Right lung (tissue), 2 donors: ENCODE measurements at regions not wholly inside any gene's neighbourhood (a gene's known extent, or its start where the extent isn't known, plus 50 kb on each side); places are given as distances from the start of the nearest gene placed in this dataset.
"Not testable (repeated sequence)": the region's sequence is repeated elsewhere in the genome, so short reads cannot be mapped to it uniquely, and the experiment has no call there.

Experiments
- DNase-seq, 2 donors: peaks; one replicate each; pipeline ENCODE4 v3.0.0-alpha.2; 2013

- no peak for DNase-seq
These were observed 127.8 kb upstream of the CCDC180 start for GRCh38 chr9:97179616-97180015.

DNA sequence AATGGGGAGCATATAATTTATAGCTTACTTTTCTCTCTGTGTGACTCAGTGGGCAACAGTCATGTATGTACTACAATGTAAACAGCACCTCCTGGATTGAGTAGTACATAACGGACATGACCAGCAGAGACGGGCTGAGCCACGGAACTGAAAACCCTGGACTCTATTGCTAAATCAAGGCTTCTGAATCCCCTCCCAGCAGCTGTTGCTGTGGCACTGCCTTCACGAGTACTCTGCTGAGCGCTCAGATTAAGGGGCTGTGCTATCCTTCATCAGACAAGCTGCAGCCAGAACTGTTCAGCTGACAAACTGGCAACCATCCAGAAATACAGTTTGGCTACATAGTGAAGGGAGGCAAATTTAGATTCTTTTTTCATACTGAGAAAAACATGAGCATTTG is 131.3 kb upstream of the CCDC180 start:
- DNase-seq, result peak; percentile 62 to 70

GRCh38 chr9:97168174-97168573 is 129.2 kb upstream of the CTSV start:
- DNase-seq, result not testable (repeated sequence)

DNA sequence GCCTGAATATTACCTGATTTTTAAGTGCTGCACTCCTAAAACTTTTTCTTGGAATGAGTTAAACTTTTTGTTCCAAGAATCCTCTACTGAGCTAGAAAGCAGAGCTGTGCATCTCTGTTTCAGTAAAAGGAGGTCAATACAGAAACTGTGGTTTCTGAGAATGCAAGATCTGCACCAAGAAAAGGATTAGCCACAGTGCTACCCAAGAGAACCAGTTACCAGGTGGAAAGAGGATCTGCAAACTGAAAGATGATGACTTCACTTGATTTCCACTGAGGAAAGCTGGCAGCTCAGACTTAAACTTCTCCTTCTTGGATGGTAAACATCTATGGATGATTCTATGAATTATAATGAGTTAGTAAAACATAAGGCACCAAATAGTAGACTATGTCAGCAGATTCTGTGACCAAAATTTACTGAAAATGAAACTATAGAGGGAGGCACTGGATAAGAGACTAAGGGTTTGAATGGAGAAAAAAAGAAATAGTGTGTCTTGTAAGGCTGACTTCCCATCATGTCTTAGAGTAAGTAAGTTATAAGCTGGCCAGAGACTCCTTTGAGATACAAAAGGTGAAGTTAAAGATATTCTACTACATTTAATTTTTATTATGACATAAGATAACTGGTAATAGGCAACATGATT is 127.7 kb upstream of the CTSV start:
- DNase-seq, result not testable (repeated sequence)

DNA sequence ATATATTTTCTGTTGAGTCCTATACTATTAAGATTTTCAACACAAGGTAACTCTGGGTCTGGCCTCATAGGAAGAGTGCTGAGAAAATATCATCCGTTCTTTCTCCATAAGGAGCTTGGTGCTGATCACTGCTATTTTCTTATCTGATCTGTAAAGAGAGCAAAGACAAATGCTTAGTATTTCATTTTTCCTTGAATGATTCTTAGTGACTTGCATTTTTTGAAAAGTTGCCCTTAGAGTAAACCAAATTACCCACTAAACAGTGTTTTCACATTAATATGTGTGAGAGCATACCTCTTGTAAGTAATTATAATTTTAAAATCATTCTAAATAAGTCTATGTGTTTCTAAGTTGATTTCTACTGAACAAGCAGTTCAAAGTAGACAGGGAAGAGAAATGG is 121.3 kb upstream of the CTSV start:
- no peak for DNase-seq

GRCh38 chr9:97158722-97159121 is 119.8 kb upstream of the CTSV start:
- not testable (repeated sequence) for DNase-seq

GRCh38 chr9:97155441-97155840 is 116.5 kb upstream of the CTSV start:
- not testable (repeated sequence) for DNase-seq

- DNase-seq, result no peak
These were observed 115.0 kb upstream of the CTSV start for GRCh38 chr9:97153967-97154366.

DNA sequence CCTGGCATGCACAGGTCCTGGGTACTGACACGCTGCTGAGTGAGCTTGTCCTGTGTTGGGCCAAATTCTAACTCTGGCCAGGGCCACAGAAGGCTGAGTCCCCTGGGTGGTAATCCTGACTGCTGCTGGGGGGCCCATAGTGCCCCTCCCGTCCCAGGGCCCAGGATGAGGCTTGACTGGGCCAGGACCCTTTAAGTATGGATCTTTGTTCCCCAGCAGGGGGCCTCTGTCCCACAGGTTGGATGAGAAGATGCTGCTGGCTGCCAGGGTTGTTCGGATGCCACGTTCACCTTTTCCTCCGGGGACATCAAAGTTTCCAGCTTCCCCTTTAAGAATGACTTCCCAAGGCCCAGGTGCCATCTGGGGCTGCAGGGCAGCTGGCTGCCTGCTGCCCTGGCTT is 114.2 kb upstream of the CTSV start:
- DNase-seq, result not testable (repeated sequence)

- DNase-seq, result not testable (repeated sequence)
These were observed 111.5 kb upstream of the CTSV start for GRCh38 chr9:97150471-97150870.

- not testable (repeated sequence) for DNase-seq
These were observed 109.5 kb upstream of the CTSV start for GRCh38 chr9:97148428-97148827.

DNA sequence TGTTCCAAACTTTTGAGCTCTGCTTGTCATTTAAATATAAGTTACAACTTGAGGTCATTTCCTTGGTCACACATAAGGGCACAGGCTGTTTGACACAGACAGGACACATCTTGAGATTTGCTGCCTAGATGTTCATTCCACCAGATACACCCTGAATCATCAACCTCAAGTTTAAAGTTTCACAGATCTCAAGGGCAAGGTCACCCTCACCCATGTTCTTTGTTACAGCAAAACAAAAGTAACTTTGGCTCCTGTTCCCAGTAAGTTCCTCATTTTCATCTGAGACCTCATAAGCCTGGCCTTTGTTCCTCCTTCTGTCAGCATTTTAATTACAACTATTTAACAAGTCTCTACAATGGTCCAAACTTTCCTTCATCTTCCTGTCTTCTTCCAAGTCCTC is 106.7 kb upstream of the CTSV start:
- DNase-seq, result not testable (repeated sequence)

DNA sequence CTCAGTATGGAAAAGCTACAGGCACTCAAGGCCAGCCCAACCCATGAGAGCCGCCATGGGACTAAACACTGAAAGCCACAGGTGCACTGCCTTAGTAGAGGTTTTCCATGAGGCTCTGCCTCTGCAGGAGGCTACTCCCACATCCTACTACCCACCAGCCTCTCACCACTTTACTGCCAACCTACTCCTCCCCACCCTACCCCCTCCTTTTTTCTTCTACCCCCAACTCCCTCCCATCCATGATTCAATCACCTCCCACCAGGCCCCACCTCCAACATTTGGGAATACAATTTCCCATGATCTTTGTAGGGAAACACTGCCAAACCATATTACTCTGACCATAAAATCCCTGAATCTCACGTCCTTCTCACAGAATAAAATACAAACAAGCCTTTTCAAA is 101.6 kb upstream of the CTSV start:
- DNase-seq, result no peak

GRCh38 chr9:97136421-97136820 is 97.5 kb upstream of the CTSV start:
- DNase-seq, result no peak

DNA sequence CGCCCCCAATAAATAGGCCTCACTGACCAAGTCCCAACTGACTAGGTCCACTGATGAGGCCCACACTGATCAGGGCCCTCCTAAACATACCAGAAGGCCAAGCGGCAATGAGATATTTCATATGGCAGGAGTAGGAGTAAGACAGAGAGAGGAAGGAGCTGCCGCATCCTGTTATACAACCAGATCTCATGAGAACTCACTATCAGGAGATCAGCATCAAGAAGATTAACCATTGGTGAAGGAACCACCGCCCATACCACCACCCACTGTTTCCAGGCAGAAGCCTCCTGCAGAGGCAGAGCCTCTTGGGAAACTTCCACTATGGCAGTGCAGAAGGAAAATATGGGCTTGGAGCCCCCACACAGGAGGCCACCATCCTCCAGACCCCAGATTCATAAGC is 95.0 kb upstream of the CTSV start:
- DNase-seq, result not testable (repeated sequence)

DNA sequence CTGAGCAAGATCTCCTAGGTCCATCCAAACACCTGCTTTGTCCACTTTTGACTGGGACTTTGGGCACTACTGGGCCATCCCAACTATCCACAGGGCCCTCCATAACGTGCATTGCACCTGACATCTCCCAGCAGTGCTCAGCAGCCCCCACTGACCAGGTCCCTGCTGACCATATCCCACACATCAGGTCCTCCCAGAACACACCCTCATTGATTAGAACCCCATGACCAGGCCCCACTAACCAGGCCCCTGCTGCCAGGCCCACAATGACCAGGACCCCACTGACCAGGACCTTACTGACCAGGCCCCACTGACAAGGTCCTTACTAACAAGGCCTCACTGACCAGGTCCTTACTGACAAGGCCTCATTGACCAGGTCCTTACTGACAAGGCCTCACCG is 93.9 kb upstream of the CTSV start:
- no peak for DNase-seq

- DNase-seq, result not testable (repeated sequence)
These were observed 91.9 kb upstream of the CTSV start for GRCh38 chr9:97130864-97131263.

GRCh38 chr9:97130387-97130786 is 91.4 kb upstream of the CTSV start:
- not testable (repeated sequence) for DNase-seq

DNA sequence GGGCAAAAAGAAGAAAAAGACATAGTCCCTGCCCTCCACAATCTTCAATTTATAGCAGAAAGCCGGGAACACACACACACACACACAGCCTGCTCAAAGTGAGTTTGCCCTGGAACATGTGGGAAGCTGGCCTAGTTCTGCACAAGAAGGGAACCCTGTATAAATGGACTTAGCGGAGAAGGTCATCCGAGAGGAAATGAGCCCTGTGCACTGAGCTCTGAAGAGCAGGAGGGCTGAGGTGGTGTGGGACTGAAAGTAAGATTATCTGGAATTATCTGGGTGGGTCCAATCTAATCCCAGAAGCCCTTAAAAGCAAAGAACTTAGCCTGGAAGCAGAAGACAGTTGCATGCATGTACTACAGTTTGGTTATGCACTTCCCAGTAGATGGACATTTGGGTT is 90.0 kb upstream of the CTSV start:
- no peak for DNase-seq

- DNase-seq, result no peak
These were observed 85.3 kb upstream of the CTSV start for GRCh38 chr9:97124256-97124655.

- DNase-seq, result no peak
These were observed 71.8 kb upstream of the CTSV start for GRCh38 chr9:97110696-97111095.

GRCh38 chr9:97109194-97109811 is 70.4 kb upstream of the CTSV start:
- no peak for DNase-seq

GRCh38 chr9:97105220-97105619 is 66.3 kb upstream of the CTSV start:
- not testable (repeated sequence) for DNase-seq
